ENCODE measurements at regions not wholly inside any gene's neighbourhood (a gene's known extent, or its start where the extent isn't known, plus 50 kb on each side); places are given as distances from the start of the nearest gene placed in this dataset.

DNA sequence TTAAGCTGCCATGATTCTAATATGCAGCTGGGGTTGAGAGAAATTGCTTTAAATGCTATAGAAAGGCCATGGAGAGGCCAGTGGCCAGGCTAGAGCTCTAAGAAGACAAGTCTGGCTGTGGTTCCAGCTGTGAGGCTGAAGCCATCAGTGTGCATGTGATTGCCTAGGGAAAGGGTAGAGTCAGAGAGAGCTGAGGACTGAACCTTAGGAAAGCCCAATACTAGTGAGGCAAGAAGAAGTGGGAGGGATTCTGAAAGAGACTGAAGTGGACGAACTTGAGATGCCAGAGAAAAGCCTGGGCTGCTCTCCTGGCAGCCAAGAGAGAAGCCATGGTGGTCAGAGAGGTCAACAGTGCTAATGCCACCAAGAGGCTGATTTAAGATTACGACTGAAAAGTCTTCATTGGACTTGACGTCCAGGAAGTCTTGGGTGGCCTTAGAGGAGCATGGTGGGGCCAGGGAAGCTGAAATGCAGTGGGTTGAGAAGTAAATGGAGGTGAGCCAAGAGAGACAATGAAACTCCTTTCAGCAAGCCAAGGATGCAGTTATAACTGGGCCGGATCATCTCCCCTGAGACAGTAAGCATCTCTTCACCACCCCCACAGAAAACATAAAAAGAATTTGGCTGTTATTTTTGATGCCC is 133.2 kb downstream of the TMEM174 start:
- TF ChIP-seq CTCF (IDR thresholded peaks at IDR 0.05) = no peak
- no peak for TF ChIP-seq POLR2A (IDR thresholded peaks at IDR 0.05)

Data from stomach (tissue), 4 donors.